ENCODE measurements at regions not wholly inside any gene's neighbourhood (a gene's known extent, or its start where the extent isn't known, plus 50 kb on each side); places are given as distances from the start of the nearest gene placed in this dataset.

- Histone ChIP-seq H3K27ac (no peak overlapping the region), H3K9me3 (ENCODE audit: low read depth) (no peaks in the 10 kb centered on the region), H3K27me3 (peaks cover 16% of the 10 kb centered on the region), H3K4me1 (ENCODE audit: low read depth) (no peaks in the 10 kb centered on the region), H3K4me3 (no peak overlapping the region), H3K36me3 (no peaks in the 10 kb centered on the region)
- no peak for DNase-seq (ENCODE audit: low read depth in 1 of 2, low spot score in 1 of 2)
- no peak for TF ChIP-seq CTCF (IDR thresholded peaks at IDR 0.05; ENCODE audit: low read depth, low read length)
Measured at GRCh38 chr9:107693625-107694326, 204.2 kb upstream of the KLF4 start.

GRCh38 chr9:107691664-107692063, 202.1 kb upstream of the KLF4 start:
- H3K9me3 ChIP-seq (ENCODE audit: low read depth) = no peaks in the 10 kb centered on the region
- no peaks in the 10 kb centered on the region for H3K36me3 ChIP-seq
- no peak for TF ChIP-seq CTCF (IDR thresholded peaks at IDR 0.05; ENCODE audit: low read depth, low read length)
- no peak for DNase-seq (ENCODE audit: low read depth in 1 of 2, low spot score in 1 of 2)
- H3K4me1 ChIP-seq (ENCODE audit: low read depth) = no peaks in the 10 kb centered on the region
- no peak overlapping the region for H3K27ac ChIP-seq
- peaks cover 16% of the 10 kb centered on the region for H3K27me3 ChIP-seq
- no peak overlapping the region for H3K4me3 ChIP-seq

- Histone ChIP-seq H3K27ac (no peak overlapping the region), H3K9me3 (ENCODE audit: low read depth) (no peaks in the 10 kb centered on the region), H3K4me3 (no peak overlapping the region), H3K36me3 (no peaks in the 10 kb centered on the region), H3K4me1 (ENCODE audit: low read depth) (no peaks in the 10 kb centered on the region), H3K27me3 (peaks cover 16% of the 10 kb centered on the region)
- TF ChIP-seq CTCF (IDR thresholded peaks at IDR 0.05; ENCODE audit: low read depth, low read length) = no peak
- no peak for DNase-seq (ENCODE audit: low read depth in 1 of 2, low spot score in 1 of 2)
Measured at GRCh38 chr9:107690021-107690420, 200.5 kb upstream of the KLF4 start.

- no peak for TF ChIP-seq CTCF (IDR thresholded peaks at IDR 0.05; ENCODE audit: low read depth, low read length)
- Histone ChIP-seq H3K9me3 (ENCODE audit: low read depth) (no peaks in the 10 kb centered on the region), H3K27ac (no peak overlapping the region)
Measured at GRCh38 chr9:107688728-107689127, 199.2 kb upstream of the KLF4 start.

GRCh38 chr9:107685901-107686300, 196.3 kb upstream of the KLF4 start:
- no peak overlapping the region for H3K4me3 ChIP-seq
- no peaks in the 10 kb centered on the region for H3K36me3 ChIP-seq
- no peaks in the 10 kb centered on the region for H3K9me3 ChIP-seq (ENCODE audit: low read depth)
- no peaks in the 10 kb centered on the region for H3K4me1 ChIP-seq (ENCODE audit: low read depth)
- H3K27me3 ChIP-seq = peaks cover 5% of the 10 kb centered on the region
- H3K27ac ChIP-seq = no peak overlapping the region
- DNase-seq (ENCODE audit: low read depth in 1 of 2, low spot score in 1 of 2) = peak in 1 of 2 donors; percentile 72
- no peak for TF ChIP-seq CTCF (IDR thresholded peaks at IDR 0.05; ENCODE audit: low read depth, low read length)

More at GRCh38 chr9:107688728-107689127, 199.2 kb upstream of the KLF4 start:
- H3K27me3 ChIP-seq = peaks cover 16% of the 10 kb centered on the region
- H3K36me3 ChIP-seq = no peaks in the 10 kb centered on the region
- no peak for DNase-seq (ENCODE audit: low read depth in 1 of 2, low spot score in 1 of 2)
- H3K4me1 ChIP-seq (ENCODE audit: low read depth) = no peaks in the 10 kb centered on the region
- no peak overlapping the region for H3K4me3 ChIP-seq
